ENCODE measurements at regions not wholly inside any gene's neighbourhood (a gene's known extent, or its start where the extent isn't known, plus 50 kb on each side); places are given as distances from the start of the nearest gene placed in this dataset.

GRCh38 chr14:34058510-34058909, 107.6 kb upstream of the EGLN3 start:
- H3K9ac ChIP-seq (ENCODE audit: insufficient read depth, low read depth, low read length), result no peak overlapping the region
- peaks cover 0 to 2% of the 10 kb centered on the region in 2 experiments; a peak in 2 of 5 replicates for H3K27me3 ChIP-seq (ENCODE audit: control insufficient read depth in 1 of 2, insufficient read depth in 2 of 2, low read length in 2 of 2)
- 83% methylated on average over 3 of the region's 3 CpGs for WGBS (ENCODE audit: low lambda C conversion rate)
- ChIA-PET CTCF (ENCODE audit: low intra/inter-chr PET ratio, low total read pairs) (no interaction called here), POLR2A (interaction anchor here (1.3 to 2.6 kb wide), 3 partner anchors 15 to 35 kb away, joined by 6 to 13 read pairs (median 7); no protein-coding TSS in a partner anchor)
- no peak overlapping the region for H2AFZ ChIP-seq (ENCODE audit: low read length)
- H3K27ac ChIP-seq (ENCODE audit: extremely low read length, insufficient read depth, low read length), result no peak overlapping the region
- H3K4me3 ChIP-seq (replicated peaks in 1 of 3; ENCODE audit: insufficient read depth in 1 of 3, low read depth in 2 of 3, low read length in 3 of 3), result no peak overlapping the region
- no peak overlapping the region for H3K4me2 ChIP-seq (ENCODE audit: low read depth, low read length)
- in situ Hi-C loops (cut with HindIII; ENCODE audit: extremely low pct_ligation_motif_present, low pct_unique_long_range_greater_than_20kb) (no loop called here), intact Hi-C loops (cut with micrococcal nuclease; ENCODE audit: unreplicated experiment) (no loop called here)
- no TSS peak for BruUV-seq (replicated peaks)
- H3K9me3 ChIP-seq (ENCODE audit: low read length), result no peaks in the 10 kb centered on the region
- ATAC-seq, result no peak
- H3K4me1 ChIP-seq (ENCODE audit: insufficient read depth, low read length), result peaks cover 67% of the 10 kb centered on the region
- H3K79me2 ChIP-seq (ENCODE audit: insufficient read depth, low read length), result no peaks in the 10 kb centered on the region
- H3K36me3 ChIP-seq (replicated peaks in 1 of 2; ENCODE audit: control insufficient read depth in 1 of 2, insufficient read depth in 2 of 2, low read length in 2 of 2), result no peaks in the 10 kb centered on the region
- no peaks in the 10 kb centered on the region for H4K20me1 ChIP-seq (ENCODE audit: insufficient read depth, low read length)
- FAIRE-seq, result no peak
- no peak for DNase-seq (ENCODE audit: low spot score)
- TF ChIP-seq ZNF136 (CRISPR knock-in tag; IDR thresholded peaks at IDR 0.05; ENCODE audit: low read depth) (no peak), THAP11 (CRISPR knock-in tag; IDR thresholded peaks at IDR 0.05) (no peak), ZNF720 (CRISPR knock-in tag; IDR thresholded peaks at IDR 0.05) (no peak), CREB1 (IDR thresholded peaks at IDR 0.05) (no peak), CREB1 (CRISPR knock-in tag; IDR thresholded peaks at IDR 0.05) (no peak), STAT5B (CRISPR knock-in tag; IDR thresholded peaks at IDR 0.05) (no peak), ATAD3A (CRISPR knock-in tag; IDR thresholded peaks at IDR 0.05) (peak; percentile 82; the same call in 1 of the 2 replicates), HNF4A (CRISPR knock-in tag; IDR thresholded peaks at IDR 0.05) (no peak), TBX2 (CRISPR knock-in tag; IDR thresholded peaks at IDR 0.05; ENCODE audit: borderline replicate concordance) (no peak), KLF12 (CRISPR knock-in tag; IDR thresholded peaks at IDR 0.05; ENCODE audit: borderline replicate concordance) (0 out of 2 replicates have a peak, but pooled peaks have one; percentile 46), ZNF121 (CRISPR knock-in tag; IDR thresholded peaks at IDR 0.05) (peak; percentile 81), CCAR2 (optimal IDR thresholded peaks at IDR 0.05; ENCODE audit: low read depth, low read length) (no peak), ZNF432 (CRISPR knock-in tag; IDR thresholded peaks at IDR 0.05; ENCODE audit: borderline replicate concordance) (no peak), SAP130 (CRISPR knock-in tag; IDR thresholded peaks at IDR 0.05; ENCODE audit: low read depth) (0 out of 2 replicates have a peak, but pooled peaks have one; percentile 7), RBM22 (optimal IDR thresholded peaks at IDR 0.05; ENCODE audit: low read length) (no peak), RARA (CRISPR knock-in tag; IDR thresholded peaks at IDR 0.05) (0 out of 2 replicates have a peak, but pooled peaks have one; percentile 44), POLR2AphosphoS2 (IDR thresholded peaks at IDR 0.05; ENCODE audit: low read depth, low read length) (no peak), RARG (CRISPR knock-in tag; IDR thresholded peaks at IDR 0.05; ENCODE audit: low read depth) (no peak), ELF4 (CRISPR knock-in tag; IDR thresholded peaks at IDR 0.05; ENCODE audit: borderline replicate concordance) (no peak), ZNF468 (CRISPR knock-in tag; IDR thresholded peaks at IDR 0.05) (no peak), ZNF180 (CRISPR knock-in tag; IDR thresholded peaks at IDR 0.05; ENCODE audit: borderline replicate concordance, low read depth) (no peak), ZNF138 (CRISPR knock-in tag; IDR thresholded peaks at IDR 0.05; ENCODE audit: low read depth) (no peak), ZFAT (CRISPR knock-in tag; conservative IDR thresholded peaks at IDR 0.05) (no peak), NFYB (CRISPR knock-in tag; IDR thresholded peaks at IDR 0.05) (no peak), NFIC (IDR thresholded peaks at IDR 0.05; ENCODE audit: low read length) (no peak)
- TF ChIP-seq, protein P1, sequence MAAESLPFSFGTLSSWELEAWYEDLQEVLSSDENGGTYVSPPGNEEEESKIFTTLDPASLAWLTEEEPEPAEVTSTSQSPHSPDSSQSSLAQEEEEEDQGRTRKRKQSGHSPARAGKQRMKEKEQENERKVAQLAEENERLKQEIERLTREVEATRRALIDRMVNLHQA (CRISPR knock-in tag; IDR thresholded peaks at IDR 0.05), result no peak
- TF ChIP-seq, protein P2, sequence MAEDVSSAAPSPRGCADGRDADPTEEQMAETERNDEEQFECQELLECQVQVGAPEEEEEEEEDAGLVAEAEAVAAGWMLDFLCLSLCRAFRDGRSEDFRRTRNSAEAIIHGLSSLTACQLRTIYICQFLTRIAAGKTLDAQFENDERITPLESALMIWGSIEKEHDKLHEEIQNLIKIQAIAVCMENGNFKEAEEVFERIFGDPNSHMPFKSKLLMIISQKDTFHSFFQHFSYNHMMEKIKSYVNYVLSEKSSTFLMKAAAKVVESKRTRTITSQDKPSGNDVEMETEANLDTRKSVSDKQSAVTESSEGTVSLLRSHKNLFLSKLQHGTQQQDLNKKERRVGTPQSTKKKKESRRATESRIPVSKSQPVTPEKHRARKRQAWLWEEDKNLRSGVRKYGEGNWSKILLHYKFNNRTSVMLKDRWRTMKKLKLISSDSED (CRISPR knock-in tag; IDR thresholded peaks at IDR 0.05), result no peak
- TF ChIP-seq, protein P3, sequence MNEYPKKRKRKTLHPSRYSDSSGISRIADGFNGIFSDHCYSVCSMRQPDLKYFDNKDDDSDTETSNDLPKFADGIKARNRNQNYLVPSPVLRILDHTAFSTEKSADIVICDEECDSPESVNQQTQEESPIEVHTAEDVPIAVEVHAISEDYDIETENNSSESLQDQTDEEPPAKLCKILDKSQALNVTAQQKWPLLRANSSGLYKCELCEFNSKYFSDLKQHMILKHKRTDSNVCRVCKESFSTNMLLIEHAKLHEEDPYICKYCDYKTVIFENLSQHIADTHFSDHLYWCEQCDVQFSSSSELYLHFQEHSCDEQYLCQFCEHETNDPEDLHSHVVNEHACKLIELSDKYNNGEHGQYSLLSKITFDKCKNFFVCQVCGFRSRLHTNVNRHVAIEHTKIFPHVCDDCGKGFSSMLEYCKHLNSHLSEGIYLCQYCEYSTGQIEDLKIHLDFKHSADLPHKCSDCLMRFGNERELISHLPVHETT (CRISPR knock-in tag; conservative IDR thresholded peaks at IDR 0.05), result no peak

Measured in HepG2 (cell line).